Hematopoietic multipotent progenitor cell (in vitro differentiated cells): ENCODE measurements at regions not wholly inside any gene's neighbourhood (a gene's known extent, or its start where the extent isn't known, plus 50 kb on each side); places are given as distances from the start of the nearest gene placed in this dataset.

Experiments
- DNase-seq, 3 donors: peaks; one replicate each; pipeline ENCODE4 v3.0.0-alpha.2; 2011 to 2015; ENCODE audit warnings: low read depth in 2 of 3, low spot score in 2 of 3

GRCh38 chr10:28082316-28082715 is 83.4 kb upstream of the ODAD2 start:
- DNase-seq: no peak

DNA sequence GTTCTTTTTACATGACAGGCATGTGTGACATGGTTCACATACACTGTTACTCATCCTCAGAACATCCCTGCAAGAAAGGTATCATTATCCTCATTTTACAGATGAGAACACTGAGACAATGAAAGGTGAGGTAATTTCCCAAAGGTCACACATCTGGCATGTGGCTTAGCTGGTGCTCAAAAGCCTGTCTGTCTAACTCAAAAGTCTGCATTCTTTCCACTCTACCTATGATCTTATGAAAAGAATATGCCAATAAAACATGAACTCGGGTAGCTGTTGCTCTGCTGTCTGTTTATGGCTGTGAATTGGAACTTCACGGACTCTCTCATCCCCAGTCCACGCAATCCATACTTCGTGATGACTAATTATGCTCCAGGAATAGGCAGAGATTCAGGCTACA is 79.0 kb upstream of the ODAD2 start:
- DNase-seq: no peak

GRCh38 chr10:28075424-28075823 is 76.5 kb upstream of the ODAD2 start:
- no peak for DNase-seq

DNA sequence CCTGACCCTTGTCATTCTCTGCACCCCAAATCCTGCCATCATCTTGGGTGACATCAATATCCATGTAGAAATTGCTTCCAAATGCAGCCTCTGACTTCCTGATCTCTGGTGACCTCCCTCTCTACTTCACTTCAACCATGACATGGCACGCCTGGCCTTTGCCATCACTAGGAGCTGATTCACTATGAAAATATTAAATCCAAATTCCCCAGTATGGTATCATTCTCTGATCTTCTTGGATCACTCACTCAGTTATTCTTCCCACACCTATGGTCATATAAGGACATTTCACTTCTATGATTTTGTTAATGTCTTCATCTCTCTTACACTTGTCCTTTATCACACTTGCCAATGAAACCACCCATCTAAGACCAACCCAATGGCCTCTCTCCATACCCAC is 73.7 kb upstream of the ODAD2 start:
- no peak for DNase-seq

DNA sequence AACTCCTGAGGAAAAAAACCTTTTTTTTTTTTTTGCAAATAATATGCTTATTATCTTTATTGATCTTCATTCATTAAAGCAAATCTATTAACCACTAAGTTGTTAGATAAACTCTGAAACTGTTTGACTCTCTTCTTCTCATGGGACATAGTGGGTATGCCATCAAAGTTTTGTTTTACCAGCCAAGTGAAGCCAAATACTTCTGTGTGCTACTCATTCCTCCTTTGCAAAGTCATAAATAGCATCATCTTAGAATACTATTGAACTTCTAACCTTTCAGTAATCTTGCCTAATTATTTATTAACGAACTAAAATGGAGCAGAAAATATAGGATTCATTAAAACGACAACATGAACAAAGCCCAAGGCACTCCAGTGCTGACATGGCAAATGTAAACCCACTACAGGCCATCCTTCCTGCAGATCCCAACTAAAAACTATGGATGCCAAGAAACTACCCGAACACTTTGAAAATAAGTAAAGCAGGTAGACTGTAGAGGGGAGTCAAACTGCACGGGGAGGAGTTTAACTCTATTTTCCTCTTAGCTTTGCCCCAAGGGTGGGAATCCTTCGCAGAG is 61.2 kb upstream of the ODAD2 start:
- DNase-seq: no peak

DNA sequence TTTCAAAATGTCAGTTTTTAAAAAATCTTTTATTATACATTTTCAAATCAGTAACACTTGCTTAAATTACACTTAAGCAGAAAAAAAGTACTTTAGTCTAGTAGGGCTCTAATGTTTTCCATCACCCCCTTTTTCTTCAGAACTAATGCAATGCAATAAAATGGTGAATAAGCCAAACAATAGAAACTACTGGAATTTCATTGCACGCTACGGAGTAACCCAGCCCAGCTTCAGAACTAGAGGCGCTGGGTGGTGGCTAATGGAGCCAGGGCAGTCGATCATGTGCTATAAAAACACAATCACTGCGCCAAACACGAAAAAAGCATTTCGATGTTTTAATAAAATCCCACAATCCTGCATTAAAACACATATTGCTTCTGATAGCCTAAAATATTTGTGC is 59.9 kb upstream of the ODAD2 start:
- DNase-seq: no peak

- DNase-seq: no peak
Observed at GRCh38 chr10:28054228-28054860, 55.5 kb upstream of the ODAD2 start.

GRCh38 chr10:28049286-28049685 is 50.4 kb upstream of the ODAD2 start:
- no peak for DNase-seq
